A673 (cell line): ENCODE measurements at regions not wholly inside any gene's neighbourhood (a gene's known extent, or its start where the extent isn't known, plus 50 kb on each side); places are given as distances from the start of the nearest gene placed in this dataset.
A peak's percentile ranks its signal among the peaks of the same experiment; 100 is the strongest.
"Not testable (repeated sequence)": the region's sequence is repeated elsewhere in the genome, so short reads cannot be mapped to it uniquely, and the experiment has no call there.

Experiments used
- BruUV-seq: library from RNA; stranded (reverse); fragments of 400-500 nt; replicated peaks from 2 replicates; lab custom pipeline; 2021; lab: Mats Ljungman, UMichigan
- CTCF ChIA-PET: fragments of 300-600 bp; sonication (Branson Sonifier 250); formaldehyde crosslinking; loops from one replicate; lab custom pipeline; 2022; ENCODE audit warnings: antibody characterized with exemption; lab: Charles Lee
- POLR2A ChIA-PET: fragments of 300-600 bp; sonication (Branson Sonifier 250); formaldehyde crosslinking; loops from one replicate; lab custom pipeline; 2022; ENCODE audit warnings: antibody characterized with exemption; ENCODE audit not compliant: low non-redundant PET; lab: Charles Lee
- DNase-seq: peaks from one replicate; pipeline ENCODE4 v3.0.0-alpha.2; 2015; ENCODE audit warnings: low spot score
- H3K27ac ChIP-seq: fragments of 200-600 bp; sonication (generic); 2 replicates; pipeline ENCODE4 v1.5.1; 2016; ENCODE audit warnings: mixed run types, low read depth, mild to moderate bottlenecking, mixed read lengths, antibody characterized with exemption, low read length; ENCODE audit not compliant: poor library complexity, severe bottlenecking
- H3K27me3 ChIP-seq: fragments of 200-600 bp; sonication (generic); replicated peaks from 2 replicates; pipeline ENCODE4 v1.6.1; 2017; ENCODE audit warnings: mixed run types, low read depth, mild to moderate bottlenecking, mixed read lengths, antibody characterized with exemption, low read length; ENCODE audit not compliant: insufficient read depth, poor library complexity
- H3K36me3 ChIP-seq: fragments of 200-600 bp; sonication (generic); 2 replicates; pipeline ENCODE4 v1.6.1; 2016; ENCODE audit warnings: mixed run types, mild to moderate bottlenecking, mixed read lengths, antibody characterized with exemption, low read length; ENCODE audit not compliant: insufficient read depth, poor library complexity, severe bottlenecking
- H3K4me1 ChIP-seq: fragments of 200-600 bp; sonication (generic); 2 replicates; pipeline ENCODE4 v1.6.1; 2017; ENCODE audit warnings: mixed run types, mild to moderate bottlenecking, mixed read lengths, antibody characterized with exemption, low read length; ENCODE audit not compliant: insufficient read depth, poor library complexity, severe bottlenecking
- H3K4me3 ChIP-seq: fragments of 200-600 bp; sonication (generic); 2 replicates; pipeline ENCODE4 v1.5.1; 2016; ENCODE audit warnings: low read depth, mixed run types, mild to moderate bottlenecking, mixed read lengths, low read length; ENCODE audit not compliant: poor library complexity, severe bottlenecking
- H3K9me3 ChIP-seq: fragments of 200-600 bp; sonication (generic); 2 replicates; pipeline ENCODE4 v1.6.1; 2016; ENCODE audit warnings: mixed run types, low read depth, mild to moderate bottlenecking, mixed read lengths, antibody characterized with exemption, low read length; ENCODE audit not compliant: poor library complexity, severe bottlenecking
- CTCF ChIP-seq: fragments of 300-800, 200-600 bp; sonication (generic); conservative IDR thresholded peaks from 2 replicates; pipeline ENCODE4 v1.5.1; 2017; ENCODE audit warnings: low read depth, mild to moderate bottlenecking, antibody characterized with exemption, low read length, moderate library complexity, mixed read lengths
- EZH2 ChIP-seq: fragments of 200-600 bp; sonication (generic); IDR thresholded peaks from 2 replicates; pipeline ENCODE4 v1.6.1; 2017; ENCODE audit warnings: borderline replicate concordance, low read depth, mild to moderate bottlenecking, mixed read lengths, antibody characterized with exemption, low read length; ENCODE audit not compliant: poor library complexity, severe bottlenecking
- intact Hi-C: fragments of 100-400 bp; cut with micrococcal nuclease; formaldehyde crosslinking; loops from one replicate; pipeline ENCODE4 v1.10.0; 2022; ENCODE audit not compliant: unreplicated experiment

DNA sequence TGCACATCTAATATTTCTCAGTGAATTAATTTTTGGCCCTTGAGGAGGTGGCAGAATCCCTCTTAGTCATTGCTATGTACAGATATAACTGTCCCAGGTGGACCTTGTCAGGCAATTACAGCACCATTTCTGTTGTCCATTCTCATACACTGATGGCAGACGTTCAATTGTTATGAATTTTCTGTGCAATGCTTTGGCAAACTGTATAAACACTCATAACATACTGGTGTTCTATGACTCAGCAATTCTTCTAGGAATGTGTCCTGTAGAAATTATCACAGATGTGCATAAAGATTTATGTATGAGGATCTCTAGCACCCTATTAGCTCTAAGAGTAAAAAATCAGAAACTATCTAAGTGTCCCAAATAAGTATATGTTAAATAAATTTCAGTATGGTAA lies 80.8 kb downstream of the DNAJB9 start:
- Histone ChIP-seq H3K9me3 (no peaks in the 10 kb centered on the region), H3K36me3 (no peaks in the 10 kb centered on the region), H3K4me3 (no peak overlapping the region), H3K27ac (peak overlapping the region; percentile 70), H3K27me3 (no peaks in the 10 kb centered on the region), H3K4me1 (peaks cover 41% of the 10 kb centered on the region)
- CTCF ChIA-PET: no interaction called here
- POLR2A ChIA-PET: no interaction called here
- no peak for TF ChIP-seq CTCF
- no peak for TF ChIP-seq EZH2
- intact Hi-C loops: no loop called here
- peak; percentile 32 for DNase-seq
- BruUV-seq: no TSS peak

DNA sequence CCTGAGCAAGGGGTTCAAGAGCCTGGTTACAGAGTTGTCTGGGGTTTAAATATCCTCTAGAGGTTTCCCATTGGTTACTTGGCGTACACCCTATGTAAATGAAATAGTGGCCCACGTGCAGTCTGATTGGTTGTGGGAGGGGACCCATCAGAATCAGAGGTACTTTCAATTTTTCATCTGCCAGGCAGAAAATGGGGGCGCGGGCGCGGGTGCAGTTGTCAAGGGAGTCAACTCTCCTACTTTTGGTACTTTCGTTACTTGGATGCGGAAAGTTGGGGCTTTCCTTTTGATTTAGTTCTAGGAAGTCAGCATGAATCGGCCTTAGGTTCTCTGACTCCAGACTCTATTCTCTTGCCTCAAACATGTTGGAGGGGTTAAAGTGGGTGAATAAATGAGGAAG lies 83.2 kb downstream of the DNAJB9 start:
- CTCF ChIA-PET: no interaction called here
- no peak for TF ChIP-seq EZH2
- TF ChIP-seq CTCF: no peak
- Histone ChIP-seq H3K36me3 (no peaks in the 10 kb centered on the region), H3K27ac (no peak overlapping the region), H3K4me3 (no peak overlapping the region), H3K4me1 (peaks cover 40% of the 10 kb centered on the region), H3K9me3 (no peaks in the 10 kb centered on the region), H3K27me3 (no peaks in the 10 kb centered on the region)
- POLR2A ChIA-PET: no interaction called here
- no peak for DNase-seq
- intact Hi-C loops: no loop called here
- no TSS peak for BruUV-seq

GRCh38 chr7:108653526-108653925 lies 83.9 kb downstream of the DNAJB9 start:
- POLR2A ChIA-PET: no interaction called here
- DNase-seq: no peak
- intact Hi-C loops: no loop called here
- Histone ChIP-seq H3K4me1 (peaks cover 35% of the 10 kb centered on the region), H3K4me3 (no peak overlapping the region), H3K27me3 (no peaks in the 10 kb centered on the region), H3K27ac (no peak overlapping the region), H3K9me3 (no peaks in the 10 kb centered on the region), H3K36me3 (no peaks in the 10 kb centered on the region)
- BruUV-seq: no TSS peak
- CTCF ChIA-PET: no interaction called here
- TF ChIP-seq CTCF (no peak), EZH2 (no peak)

GRCh38 chr7:108657140-108657726 lies 87.6 kb downstream of the DNAJB9 start:
- peaks cover 28% of the 10 kb centered on the region for H3K4me1 ChIP-seq
- H3K9me3 ChIP-seq, H3K27ac ChIP-seq, POLR2A ChIA-PET, intact Hi-C loops, CTCF ChIA-PET, H3K36me3 ChIP-seq, DNase-seq, H3K27me3 ChIP-seq, H3K4me3 ChIP-seq, BruUV-seq: not testable (repeated sequence)
